ENCODE measurements at regions not wholly inside any gene's neighbourhood (a gene's known extent, or its start where the extent isn't known, plus 50 kb on each side); places are given as distances from the start of the nearest gene placed in this dataset.

GRCh38 chr1:57857809-57858208, 433.9 kb upstream of the DAB1 start:
- no peak for TF ChIP-seq EZH2phosphoT487 (IDR thresholded peaks at IDR 0.05; ENCODE audit: insufficient read depth, low read depth)
- TF ChIP-seq EZH2 (IDR thresholded peaks at IDR 0.05; ENCODE audit: insufficient read depth, poor library complexity, severe bottlenecking), result no peak
